Breast epithelium (tissue), 3 donors: ENCODE measurements at regions not wholly inside any gene's neighbourhood (a gene's known extent, or its start where the extent isn't known, plus 50 kb on each side); places are given as distances from the start of the nearest gene placed in this dataset.

Experiments used
- POLR2A ChIP-seq: fragments of 450-650 bp; IDR thresholded peaks from one replicate; pipeline ENCODE4 v1.6.1; 2016; ENCODE audit warnings: antibody characterized with exemption, mild to moderate bottlenecking, moderate library complexity
- TF ChIP-seq, protein P1 (sequence below), 3 donors: fragments of 450-650 bp; IDR thresholded peaks; one replicate each; pipeline ENCODE4 v1.5.1; 2016 to 2017; ENCODE audit warnings: antibody characterized with exemption in 3 of 3, mild to moderate bottlenecking in 3 of 3, moderate library complexity in 3 of 3

DNA sequence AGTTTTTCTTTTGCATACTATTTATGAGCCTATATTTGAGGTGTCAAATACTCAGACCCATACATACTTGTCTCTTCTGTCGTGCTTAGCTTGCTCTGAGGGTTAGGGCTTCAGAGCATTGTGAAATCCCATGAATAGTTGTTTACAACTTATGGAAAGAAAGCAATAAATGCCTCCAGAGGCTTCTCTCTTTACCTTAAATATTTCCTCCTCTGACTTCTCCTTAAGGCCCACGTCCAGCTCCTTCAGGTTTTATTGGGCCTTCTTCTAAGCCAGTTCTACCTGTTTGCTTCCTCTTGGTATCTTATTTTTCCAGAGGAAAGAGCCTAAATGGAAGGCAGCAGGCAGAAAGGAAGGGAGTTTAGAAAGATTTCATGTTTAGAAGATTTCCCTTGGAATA is 218.6 kb downstream of the SPTSSA start:
- TF ChIP-seq, protein P1, sequence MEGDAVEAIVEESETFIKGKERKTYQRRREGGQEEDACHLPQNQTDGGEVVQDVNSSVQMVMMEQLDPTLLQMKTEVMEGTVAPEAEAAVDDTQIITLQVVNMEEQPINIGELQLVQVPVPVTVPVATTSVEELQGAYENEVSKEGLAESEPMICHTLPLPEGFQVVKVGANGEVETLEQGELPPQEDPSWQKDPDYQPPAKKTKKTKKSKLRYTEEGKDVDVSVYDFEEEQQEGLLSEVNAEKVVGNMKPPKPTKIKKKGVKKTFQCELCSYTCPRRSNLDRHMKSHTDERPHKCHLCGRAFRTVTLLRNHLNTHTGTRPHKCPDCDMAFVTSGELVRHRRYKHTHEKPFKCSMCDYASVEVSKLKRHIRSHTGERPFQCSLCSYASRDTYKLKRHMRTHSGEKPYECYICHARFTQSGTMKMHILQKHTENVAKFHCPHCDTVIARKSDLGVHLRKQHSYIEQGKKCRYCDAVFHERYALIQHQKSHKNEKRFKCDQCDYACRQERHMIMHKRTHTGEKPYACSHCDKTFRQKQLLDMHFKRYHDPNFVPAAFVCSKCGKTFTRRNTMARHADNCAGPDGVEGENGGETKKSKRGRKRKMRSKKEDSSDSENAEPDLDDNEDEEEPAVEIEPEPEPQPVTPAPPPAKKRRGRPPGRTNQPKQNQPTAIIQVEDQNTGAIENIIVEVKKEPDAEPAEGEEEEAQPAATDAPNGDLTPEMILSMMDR (IDR thresholded peaks at IDR 0.05): no peak
- no peak for TF ChIP-seq POLR2A
